ENCODE measurements at regions not wholly inside any gene's neighbourhood (a gene's known extent, or its start where the extent isn't known, plus 50 kb on each side); places are given as distances from the start of the nearest gene placed in this dataset.
"Not testable (repeated sequence)": the region's sequence is repeated elsewhere in the genome, so short reads cannot be mapped to it uniquely, and the experiment has no call there.

DNA sequence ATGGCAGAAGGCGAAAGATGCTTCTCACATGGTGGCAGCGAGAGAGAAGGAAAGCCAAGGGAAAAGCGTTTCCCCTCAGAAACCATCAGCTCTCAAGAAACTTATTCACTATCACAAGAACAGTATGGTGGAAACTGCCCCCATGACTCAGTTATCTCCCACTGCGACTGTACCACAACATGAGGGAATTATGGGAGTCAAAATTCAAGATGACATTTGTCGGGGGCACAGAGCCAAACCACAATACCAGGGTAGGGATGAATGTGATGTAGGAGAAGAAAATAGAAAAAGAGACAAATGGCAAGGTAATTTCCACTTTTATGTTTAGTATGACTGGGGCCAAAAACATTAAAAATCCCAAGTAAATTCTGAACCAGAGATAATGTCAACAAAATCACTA lies 216.8 kb downstream of the TRIM36 start:
- no peak for DNase-seq

DNA sequence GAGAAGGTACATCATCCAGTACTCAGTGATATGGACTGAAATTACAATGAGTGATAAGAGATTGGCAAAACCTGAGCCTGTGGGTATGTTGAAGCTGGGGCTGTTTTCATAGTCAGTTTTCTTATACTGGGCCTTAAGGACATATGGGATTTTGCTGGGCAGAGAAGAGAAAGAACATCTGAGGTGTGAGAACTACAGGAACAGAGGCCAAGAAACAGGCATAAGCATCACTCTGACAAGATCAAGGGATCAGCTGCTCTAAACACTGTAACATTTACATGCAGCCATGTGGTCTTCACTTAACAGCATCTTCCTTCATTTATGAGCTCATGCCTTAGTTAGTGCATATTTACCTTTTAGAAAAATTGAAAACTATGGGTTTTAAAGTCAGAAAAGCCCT lies 220.0 kb downstream of the TRIM36 start:
- no peak for DNase-seq

DNA sequence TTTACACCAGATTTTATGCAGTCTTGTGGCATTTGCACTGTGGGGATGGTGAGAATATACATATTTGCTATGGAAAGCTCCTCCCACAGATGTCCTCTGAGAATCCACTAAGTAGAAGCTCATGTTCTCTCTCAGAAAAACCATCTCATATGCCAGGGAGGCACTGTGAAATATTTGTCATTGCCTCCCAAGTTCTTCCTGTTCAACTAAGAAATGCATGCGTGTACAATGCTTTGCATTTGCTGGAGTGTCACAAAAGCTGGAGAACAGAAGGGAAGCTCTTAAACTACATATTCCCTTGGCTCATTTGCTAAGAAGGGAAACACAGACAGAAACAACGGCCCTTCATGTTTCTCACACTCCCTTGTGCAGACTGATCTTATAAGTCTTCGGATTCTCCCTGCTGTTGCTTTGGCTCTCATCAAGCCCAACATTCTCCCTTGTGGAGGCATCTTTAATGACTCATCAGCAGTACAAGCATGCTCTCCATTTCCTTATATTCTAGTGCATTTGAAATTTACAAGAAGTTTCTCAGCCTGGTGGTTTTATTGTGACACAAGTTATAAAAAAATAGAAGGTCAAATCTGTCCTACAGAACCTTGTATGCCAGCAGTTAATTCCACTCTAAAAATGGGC lies 220.6 kb downstream of the TRIM36 start:
- no peak for DNase-seq

DNA sequence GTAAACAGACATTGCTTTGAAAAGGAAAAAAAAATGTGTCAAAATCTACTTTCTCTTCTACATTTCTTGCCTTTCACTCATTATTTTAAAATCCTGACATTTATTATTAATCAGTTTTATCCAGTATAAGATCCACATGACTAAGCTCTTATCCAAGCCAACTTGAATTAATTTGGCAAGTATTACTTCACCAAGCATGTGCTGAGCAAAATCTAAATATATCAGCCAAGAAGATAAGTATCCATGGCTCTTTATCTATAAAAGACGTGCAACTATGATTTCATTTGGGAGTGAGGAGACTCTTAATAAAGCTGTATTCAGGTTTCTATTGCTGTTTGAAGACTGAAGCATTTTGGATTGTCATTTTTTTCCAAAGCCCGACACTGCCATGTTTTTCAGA lies 221.3 kb downstream of the TRIM36 start:
- no peak for DNase-seq

DNA sequence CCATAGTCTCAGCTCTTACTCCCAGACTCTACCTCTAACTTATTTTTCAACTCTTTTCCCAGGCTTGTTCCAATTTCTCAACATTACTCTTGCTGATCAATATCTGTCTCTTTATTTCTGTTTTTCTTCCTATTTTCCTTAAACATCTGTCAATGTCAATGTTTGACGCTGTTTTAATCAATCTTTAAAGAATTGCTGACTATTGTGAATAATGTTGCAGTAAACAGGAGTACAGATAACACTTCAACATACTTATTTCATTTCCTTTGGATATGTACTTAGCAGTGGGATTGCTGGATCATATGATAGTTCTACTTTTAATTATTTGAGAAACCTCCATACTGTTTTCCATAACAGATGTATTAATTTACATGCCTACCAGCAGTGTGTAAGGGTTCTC lies 229.0 kb downstream of the TRIM36 start:
- no peak for DNase-seq

DNA sequence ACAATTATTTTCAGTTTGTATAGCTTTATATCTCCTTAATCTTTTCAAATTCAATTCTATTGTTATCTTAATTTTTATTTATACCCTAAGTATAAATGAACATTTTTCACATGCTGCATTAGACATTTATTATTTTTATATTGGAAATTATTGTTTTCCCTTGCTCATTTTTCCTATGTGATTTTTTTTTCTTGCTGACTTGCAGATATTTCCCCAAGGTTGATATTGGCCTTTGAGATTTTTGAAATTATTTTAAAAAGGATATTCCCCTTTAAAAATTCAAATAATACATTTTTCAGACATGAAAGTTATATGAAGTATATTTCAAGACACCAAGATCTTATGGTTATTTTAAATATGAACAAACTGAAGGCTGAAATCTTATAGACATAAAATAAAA lies 234.2 kb downstream of the TRIM36 start:
- no peak for DNase-seq

DNA sequence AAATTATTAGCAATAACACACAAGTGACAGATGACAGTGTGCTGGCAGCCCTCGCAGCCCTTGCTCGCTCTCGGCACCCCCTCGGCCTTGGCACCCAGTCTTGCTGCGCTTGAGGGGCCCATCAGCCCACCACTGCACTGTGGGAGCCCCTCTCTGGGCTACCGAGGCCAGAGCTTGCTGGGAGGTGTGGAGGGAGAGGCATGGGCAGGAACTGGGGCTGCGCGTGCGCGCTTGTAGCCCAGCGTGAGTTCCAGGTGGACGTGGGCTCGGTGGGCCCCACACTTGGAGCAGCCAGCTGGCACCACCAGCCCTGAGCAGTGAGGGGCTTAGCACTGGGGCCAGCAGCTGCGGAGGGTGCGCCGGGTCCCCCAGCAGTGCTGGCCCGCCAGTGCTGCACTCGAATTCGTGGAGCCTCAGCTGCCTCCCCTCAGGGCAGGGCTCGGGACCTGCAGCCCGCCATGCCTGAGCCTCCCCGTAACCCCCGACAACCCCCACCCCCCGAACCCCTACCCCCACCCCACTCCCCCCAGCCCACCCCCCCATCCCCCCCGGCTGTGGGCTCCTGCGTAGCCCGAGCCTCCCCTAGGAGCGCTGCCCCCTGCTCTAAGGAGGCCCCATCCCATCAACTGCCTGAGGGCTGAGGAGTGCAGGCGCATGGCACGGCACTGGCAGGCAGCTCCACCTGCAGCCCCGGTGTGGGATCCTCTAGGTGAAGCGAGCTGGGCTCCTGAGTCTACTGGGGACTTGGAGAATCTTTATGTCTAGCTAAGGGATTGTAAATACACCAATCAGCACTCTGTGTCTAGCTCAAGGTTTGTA lies 240.9 kb downstream of the TRIM36 start:
- DNase-seq = no peak

DNA sequence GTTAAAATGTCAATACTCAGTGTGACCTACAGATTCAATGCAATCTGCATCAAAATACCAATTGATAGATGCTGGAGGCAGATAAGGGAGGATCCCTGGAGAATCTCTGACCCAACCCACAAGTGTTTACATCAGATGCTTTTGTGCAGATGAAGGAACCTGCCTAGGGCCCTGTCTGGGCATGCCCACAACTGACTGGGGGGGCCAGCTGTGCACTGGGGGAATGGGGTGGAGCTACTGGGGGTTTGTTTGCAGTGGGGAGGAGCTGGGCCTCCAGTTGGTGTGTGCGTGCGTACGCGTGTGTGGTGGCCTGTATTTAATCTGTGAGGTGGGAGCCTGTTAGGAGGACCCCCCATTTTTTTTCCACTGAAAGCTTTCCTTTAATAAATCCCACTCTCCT lies 244.9 kb downstream of the TRIM36 start:
- no peak for DNase-seq

DNA sequence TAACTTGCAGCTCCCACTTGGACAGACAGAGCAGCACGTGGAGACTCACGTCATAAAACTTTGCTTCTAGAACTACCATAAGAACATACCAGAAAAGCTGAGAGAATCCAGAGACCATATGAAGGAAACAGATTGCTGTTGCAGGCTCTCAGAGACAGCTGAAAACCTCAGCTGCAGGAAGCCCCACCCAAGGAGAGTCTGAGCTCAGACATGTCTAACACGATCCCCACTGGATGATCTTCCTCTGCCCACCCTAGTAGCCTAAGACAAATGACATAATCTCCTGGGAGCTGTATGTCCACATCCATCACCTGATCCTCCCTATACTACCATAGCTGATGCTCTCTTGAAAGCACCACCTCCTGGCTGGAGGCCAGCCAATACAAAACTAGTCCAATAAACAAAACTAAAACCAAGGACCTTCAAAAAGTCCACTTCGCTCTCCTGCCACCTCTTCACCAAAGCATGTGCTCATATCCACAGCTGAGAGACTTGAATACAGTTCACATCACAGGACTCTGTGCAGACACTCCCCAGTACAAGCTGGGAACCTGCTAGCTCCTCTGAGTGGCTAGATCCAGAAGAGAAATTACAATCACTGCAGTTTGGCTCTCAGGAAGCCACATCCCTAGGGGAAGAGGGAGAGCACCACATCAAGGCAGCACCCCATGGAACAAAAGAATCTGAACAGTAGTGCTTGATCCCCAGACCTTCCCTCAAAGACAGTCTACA lies 257.4 kb downstream of the TRIM36 start:
- DNase-seq = no peak

DNA sequence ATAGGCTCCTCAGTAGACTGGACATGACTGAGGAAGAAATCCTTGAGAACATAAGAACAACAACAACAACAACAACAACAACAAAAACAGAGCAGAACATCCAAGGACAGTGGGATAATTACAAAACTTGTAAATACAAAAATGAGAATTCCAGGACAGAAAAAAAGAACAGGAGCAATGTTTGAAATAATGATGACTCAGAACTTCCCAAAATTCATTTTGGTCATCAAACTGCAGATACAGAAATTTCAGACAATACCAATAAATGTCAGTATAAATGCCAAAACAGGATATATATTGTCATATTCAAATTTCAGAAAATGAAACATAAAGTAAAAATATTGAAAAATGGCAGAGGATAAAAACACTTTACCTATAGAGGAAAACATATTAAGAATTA lies 259.0 kb downstream of the TRIM36 start:
- DNase-seq = no peak

DNA sequence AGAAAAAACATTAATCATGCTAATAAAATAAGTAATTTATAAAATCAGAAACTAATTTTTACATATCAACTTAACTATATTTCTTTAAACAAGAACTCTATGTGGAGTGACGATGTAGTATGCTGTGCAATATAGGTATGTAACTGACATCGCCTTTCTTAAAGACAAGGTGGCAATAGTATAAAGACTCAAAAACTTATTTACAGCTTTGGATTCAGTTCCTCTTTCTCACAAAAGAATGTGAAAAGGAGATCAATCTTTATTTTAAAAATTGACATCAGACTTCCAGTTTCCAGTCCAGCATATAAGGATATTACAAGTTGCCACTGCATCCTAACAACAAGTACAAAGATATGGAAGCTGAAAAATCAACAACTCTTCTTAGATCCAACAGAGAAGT lies 260.3 kb downstream of the TRIM36 start:
- DNase-seq = no peak

DNA sequence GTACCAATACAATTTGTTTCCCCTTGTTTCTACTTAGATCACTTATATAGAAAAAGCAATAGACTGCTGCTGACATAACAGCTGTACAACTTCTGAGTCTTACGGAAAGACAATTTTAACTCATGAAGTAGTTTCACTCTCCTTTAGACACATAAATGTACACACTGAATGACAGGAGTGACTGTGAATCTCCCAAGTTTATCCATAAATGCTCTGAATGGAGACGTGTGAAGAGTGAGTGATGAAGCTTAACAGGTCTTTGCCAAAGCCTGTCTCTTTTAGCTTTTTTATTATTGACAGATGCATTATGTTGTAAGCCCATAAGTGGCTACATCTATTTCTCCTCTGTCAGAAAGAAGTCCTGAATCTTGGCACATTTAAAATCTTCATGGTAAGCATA lies 265.9 kb downstream of the TRIM36 start:
- DNase-seq = no peak

DNA sequence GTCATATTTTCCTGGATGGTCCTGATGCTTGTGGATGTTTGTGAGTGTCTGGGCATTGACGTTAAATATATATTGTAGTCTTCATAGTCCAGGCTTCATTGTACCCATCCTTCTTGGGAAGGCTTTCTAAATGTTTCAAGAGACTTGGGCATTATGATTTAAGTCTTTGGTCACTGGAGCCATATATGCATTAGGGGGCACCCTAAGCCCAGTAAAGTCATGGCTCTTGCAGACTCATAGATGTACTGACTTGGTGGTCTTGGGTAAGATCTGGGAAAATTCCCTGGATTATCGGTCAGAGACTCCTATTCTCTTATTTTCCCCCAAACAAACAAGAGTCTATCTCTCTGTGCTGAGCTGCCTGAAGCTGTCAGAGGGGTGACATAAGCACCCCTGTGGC lies 271.1 kb downstream of the TRIM36 start:
- DNase-seq = no peak

DNA sequence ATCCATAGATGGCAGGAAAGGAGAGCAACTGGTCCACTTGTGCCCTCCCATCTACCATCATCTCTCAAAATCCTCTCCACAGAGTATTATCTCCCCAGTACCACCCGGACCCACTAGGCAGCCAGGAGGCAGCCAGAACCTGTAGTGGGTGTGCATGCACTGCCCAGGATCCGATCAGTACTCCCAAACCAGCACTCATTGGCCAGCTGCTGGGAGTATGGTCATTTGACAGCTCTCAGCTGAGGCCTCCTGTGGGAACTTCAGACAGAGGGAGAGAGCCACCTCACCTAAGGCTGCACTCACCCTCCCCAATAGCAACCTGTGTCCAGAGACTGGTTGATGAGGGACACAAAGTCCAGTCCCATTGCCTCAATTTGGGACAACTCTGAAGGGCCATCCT lies 286.0 kb downstream of the TRIM36 start:
- DNase-seq = no peak

DNA sequence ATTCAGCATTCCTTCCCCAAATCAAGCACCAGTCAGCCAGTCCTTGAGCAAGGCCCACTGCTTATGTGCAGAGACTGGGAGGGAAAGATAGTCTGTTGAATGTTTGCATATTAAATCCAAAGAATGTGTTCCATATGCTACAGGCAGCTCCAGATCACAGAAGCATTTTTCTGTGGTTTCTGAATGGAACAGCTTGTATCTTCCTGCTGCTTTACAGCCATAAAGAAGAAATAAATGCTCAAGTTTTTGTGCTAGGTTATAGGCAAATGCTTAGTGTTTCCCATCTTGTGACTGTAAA lies 310.3 kb downstream of the TRIM36 start:
- no peak for DNase-seq

DNA sequence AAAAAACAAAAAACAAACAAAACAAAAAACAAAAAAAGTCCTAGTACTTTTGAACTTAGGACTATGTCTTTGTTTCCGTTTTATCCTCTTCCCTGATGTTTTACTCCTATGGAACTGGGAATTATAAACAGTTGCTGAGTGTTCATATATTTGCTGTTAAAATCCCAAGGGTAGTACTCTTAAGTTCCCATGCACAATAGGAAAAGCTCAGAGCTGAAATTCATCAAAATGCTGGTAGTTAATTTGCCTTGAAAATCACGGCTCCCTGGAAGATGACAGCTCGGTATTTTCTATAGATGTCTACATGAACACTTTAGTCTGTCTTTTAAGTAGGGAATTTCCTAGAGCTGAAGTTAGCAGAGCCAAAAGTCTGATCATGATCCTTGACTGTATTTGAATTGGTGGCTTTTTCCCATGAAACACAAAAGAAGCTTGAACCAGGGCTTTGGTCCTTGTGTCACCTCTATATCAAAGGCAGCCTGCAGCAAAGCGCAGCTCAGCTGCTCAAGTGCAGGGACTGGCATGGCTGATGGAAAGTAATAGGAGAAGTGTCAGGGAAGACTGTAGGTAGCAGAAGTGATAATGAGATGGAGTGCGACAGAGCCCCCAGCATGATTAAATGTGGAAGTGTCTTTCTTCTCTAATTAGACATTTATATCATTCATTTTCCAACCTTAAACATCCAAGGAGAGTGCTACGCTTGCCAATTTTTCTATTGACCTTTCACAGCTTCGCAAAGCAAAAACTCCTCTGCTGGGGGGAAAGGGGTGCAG lies 310.9 kb downstream of the TRIM36 start:
- DNase-seq = no peak

DNA sequence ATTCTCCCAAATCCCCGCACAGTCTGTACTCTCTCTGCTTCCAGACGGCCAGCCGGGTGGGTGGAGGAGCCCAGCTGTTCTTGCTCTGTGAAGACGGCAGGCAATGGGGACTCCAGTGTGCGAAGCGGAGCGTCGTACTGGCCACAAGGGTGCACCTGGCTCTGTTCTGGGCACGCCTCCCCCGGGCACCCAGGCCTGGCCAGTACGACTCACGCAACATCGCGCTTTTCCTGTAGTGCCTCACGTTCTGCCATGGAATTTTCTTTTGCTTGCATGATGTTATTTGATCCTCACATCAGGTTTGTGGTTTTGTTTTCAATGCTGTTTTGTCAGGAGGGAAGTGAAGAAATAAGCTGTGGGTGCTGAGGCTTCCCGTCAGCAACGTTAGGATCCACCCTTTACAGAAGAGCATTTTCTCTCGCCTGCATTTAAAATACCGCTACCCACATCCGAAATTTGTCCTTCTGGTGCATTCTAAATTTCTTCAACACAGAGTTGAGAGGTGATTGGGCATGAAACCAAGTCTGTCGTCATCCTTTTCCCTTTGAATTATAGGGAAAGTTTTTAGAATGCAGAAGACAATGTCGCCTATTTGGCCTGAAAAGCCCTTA lies 311.7 kb downstream of the TRIM36 start:
- no peak for DNase-seq

DNA sequence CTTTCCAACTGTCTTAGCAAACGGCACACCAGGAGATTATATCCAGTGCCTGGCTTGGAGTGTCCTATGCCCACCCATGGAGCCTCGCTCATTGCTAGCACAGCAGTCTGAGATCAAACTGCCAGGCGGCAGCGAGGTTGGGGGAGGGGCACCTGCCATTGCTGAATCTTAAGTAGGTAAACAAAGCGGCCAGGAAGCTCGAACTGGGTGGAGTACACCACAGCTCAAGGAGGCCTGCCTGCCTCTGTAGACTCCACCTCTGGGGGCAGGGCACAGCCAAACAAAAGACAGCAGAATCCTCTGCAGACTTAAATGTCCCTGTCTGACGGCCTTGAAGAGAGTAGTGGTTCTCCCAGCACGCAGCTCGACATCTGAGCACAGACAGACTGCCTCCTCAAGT lies 325.0 kb downstream of the TRIM36 start:
- not testable (repeated sequence) for DNase-seq

DNA sequence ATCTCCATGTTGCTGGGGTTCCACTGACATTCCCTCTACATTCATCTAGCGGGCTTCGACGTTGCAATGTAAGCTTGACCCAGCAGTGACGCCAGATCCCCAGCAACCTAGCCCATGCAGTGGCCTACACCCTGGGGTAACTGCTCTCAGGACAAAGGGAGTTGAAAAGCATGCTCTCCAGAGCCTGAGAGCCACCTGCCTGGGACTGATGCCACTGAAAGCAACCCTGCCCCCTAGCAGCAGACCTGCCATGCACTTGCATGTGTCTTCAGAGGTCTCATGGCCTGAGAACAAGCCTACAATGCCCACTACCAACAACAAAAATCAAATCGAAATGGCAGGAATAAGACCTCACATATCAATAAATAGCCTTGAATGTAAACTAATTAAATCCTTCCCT lies 330.3 kb downstream of the TRIM36 start:
- DNase-seq = no peak

DNA sequence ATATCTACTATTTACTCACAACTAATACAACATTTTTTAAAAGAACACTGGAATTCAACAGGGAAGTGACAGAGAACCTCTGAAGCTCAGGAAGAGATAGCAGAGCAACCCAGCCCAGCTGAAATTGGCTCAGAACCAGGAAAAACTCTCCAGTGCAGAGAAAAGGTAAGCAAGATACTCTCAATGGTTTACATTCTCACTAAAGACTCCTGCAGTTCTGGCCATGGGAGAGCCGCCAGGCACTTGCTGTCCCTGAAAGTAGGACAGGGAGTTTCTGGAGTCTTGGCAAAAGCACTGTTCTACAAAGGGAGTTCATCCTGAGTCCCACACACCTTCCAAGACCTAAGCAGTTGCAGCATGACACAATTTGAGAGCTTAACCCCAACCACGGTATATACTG lies 330.8 kb downstream of the TRIM36 start:
- DNase-seq = no peak

DNA sequence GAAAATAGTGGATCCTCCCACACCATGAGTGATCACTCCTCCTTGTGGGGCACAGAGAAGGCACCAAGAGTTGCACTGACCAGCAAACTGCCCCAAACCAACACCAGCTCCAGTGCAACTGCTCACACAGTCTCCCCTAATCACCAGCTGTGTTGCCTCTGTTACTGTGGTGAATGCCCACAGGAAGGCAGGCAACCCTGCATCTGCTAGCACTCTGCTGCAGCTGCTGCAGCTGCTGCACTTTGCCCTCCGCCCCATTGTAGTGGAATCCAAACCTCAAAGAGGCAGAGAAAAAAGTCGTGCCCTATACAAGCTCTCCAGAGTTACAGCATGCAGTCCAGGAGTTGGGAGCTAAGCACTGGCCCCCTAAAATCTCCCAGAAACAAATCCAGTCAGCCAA lies 339.6 kb downstream of the TRIM36 start:
- no peak for DNase-seq

DNA sequence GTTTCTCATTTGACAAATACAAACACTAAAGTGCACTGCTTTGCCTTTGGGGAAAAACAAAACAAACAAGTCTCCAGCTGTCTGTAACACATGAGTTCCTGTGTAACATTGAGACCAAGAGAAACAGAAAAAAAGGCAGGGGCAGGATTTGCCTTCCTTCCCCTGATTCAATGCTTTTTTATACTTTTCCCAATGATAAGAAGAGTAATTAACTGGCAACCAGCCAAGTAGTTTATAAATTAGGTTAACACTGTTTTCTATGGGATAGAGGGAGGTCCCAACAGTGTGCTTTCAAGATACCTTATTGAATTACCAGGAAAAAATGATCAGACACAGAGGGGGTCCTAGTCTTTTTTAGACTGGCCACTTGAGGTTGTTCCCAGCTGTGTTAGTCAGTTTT lies 346.8 kb downstream of the TRIM36 start:
- no peak for DNase-seq

DNA sequence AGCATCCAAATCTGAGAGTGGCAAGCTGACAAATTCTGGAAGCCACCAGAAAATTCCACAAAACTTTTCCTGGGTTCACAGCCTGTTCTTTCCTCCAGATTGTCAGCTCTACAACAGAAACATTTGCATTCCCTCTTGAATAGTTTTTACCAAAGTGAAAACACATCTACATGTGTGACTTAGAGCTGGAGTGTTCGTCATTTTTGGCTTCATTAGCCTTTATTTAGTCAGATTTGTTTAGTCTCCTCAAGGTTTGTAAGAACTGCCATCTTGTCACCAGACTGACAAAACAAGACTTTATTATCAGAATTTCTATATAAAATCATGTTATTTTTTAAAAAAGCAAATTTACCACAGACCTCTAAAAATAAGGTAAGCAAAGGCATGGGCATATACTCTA lies 347.3 kb downstream of the TRIM36 start:
- no peak for DNase-seq

All from SW 1271 (cell line).